NCI-H2081 treated with DMSO at 0.1 percent for 48 hours (cell line): ENCODE measurements at regions not wholly inside any gene's neighbourhood (a gene's known extent, or its start where the extent isn't known, plus 50 kb on each side); places are given as distances from the start of the nearest gene placed in this dataset.
"Not testable (repeated sequence)": the region's sequence is repeated elsewhere in the genome, so short reads cannot be mapped to it uniquely, and the experiment has no call there.

Source experiments
- DNase-seq: peaks from one replicate; lab custom pipeline; 2025; lab: John Stamatoyannopoulos, UW

- DNase-seq: no peak
Observed at GRCh38 chr3:118075873-118076272, 958.8 kb downstream of the IGSF11 start.

GRCh38 chr3:118077332-118077731 is 957.3 kb downstream of the IGSF11 start:
- DNase-seq: no peak

GRCh38 chr3:118080889-118081288 is 953.8 kb downstream of the IGSF11 start:
- DNase-seq: no peak

DNA sequence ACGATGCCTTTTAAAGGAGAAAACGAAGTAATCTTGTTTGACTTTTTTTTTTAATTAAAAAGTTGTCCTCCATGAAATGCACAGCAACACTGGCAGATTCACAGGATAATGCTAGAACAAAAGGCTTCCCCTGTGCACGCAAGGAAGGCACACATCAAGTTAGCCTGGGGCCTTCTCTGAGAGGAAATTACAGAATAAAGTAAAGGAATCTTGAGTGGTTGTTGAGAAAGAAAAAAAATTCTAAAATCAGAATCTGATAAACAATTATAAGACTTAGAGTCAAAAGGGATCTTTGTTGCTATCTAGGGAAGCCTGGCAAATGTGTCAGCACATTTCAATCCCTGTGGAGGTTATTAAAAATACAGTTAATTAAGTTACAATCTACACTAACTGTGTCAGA is 946.0 kb downstream of the IGSF11 start:
- no peak for DNase-seq

DNA sequence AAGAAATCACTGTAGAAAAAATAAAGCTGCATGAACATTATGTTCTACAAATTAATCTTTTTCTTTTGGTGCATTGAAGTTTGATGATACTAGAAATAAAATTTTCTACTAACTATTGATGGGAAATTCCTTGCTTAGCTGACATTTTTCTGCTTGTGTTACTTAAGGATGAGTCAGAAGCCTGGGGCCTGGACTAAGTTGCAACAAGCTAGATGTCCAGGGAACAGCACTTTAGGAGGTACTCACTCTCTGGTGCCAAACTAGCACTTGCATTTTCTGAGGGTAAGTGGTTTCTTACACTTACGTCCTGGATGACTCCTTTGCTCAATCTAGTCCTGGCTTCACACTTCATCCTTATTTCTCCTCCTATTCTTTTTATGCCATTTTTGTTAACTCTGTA is 945.1 kb downstream of the IGSF11 start:
- DNase-seq: no peak

- DNase-seq: no peak
Observed at GRCh38 chr3:118097226-118097625, 937.4 kb downstream of the IGSF11 start.

DNA sequence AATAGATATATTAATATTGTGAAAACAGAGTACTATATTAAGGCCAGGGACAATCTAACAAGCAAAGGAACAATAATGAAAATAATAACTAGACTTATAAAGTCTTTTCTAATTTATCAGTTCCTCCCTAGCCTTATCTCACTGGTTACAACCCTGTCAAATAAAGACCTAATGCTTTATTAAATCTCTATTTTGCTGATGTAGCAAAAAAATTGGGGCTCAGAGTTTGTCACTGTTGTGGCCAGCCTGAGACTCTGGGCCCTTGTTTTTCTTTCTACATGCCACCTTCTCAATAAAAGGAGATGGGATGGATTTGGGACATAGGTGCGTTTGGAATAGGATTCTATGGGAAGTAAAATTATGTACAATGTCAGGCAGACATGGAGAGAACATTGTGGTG is 937.0 kb downstream of the IGSF11 start:
- DNase-seq: no peak

GRCh38 chr3:118098827-118099226 is 935.8 kb downstream of the IGSF11 start:
- no peak for DNase-seq

- no peak for DNase-seq
Observed at GRCh38 chr3:118101891-118102290, 932.8 kb downstream of the IGSF11 start.

GRCh38 chr3:118102737-118103136 is 931.9 kb downstream of the IGSF11 start:
- DNase-seq: no peak

- DNase-seq: no peak
Observed at GRCh38 chr3:118108201-118108600, 926.4 kb downstream of the IGSF11 start.

- DNase-seq: no peak
Observed at GRCh38 chr3:118108769-118109168, 925.9 kb downstream of the IGSF11 start.

DNA sequence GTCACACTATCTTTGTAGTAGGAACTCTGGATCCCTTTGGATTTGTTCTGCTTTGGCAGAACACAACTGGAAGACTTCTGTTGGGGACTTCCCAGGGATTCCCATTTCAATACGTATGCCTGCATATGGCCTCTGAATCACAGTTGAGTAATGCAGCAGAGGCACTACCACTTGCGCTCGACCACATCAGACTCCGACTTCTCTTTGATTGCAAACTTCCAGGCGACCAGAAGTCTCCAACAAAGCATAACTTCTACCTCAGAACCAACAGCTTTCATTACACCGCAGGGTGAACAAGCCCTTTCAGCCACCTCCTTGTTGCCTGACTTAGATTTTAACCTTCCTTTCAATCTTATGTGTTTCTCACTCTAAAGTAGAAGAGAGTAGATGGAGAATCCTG is 924.4 kb downstream of the IGSF11 start:
- no peak for DNase-seq

DNA sequence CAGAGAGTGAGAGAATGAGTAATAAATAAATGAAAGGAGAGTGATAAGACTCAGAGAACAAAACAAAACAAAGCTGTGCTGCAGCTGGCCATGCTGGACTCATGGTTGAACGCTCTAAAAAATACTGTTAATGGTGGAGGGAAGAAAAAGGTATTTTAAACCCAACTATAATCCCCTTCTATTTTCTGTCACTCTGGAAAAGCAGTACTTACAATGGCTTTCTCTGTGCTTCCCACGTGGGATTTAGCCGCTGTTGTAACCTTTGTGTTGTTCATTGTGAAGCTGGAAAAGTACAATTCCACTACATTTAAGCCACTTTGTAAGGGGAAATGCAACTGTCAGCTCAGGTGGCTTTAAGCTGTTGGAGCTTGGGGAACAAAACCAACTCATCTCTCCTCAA is 917.7 kb downstream of the IGSF11 start:
- no peak for DNase-seq

- DNase-seq: no peak
Observed at GRCh38 chr3:118126751-118127150, 907.9 kb downstream of the IGSF11 start.

DNA sequence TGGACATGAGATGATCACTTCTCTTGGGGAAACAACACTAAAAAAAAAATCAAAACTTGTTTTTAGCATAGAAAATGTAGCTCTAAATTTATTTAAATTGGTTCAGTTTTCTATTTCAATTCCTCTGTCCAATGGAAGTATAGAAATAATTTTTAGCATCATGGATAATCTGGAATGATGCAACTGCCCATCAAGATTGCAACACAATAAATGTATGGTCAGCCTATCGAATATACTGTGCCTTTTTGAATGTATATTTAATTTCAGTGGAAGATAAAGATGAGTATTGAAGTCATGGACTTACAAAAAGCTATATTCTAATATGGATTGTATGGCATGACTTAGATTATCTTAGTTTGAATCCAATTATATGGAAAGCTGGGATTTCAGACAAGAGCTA is 906.7 kb downstream of the IGSF11 start:
- no peak for DNase-seq

DNA sequence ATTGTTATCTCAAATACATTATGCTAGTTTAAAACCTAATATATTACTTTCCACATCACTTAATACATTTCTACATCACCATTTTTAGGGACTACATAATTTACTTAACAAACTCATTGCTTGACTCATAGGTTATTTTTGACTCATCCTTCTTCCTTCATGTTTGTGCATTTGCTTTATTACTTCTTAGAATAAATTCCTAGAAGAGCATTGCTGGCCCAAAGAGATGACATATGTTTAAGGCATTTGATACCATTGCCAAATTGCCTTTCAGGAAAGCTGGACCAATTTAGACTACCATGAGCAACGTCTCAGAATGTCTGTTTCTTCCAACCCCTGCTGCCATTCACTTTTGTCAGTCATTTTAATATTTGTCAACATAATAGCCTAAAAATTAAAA is 905.8 kb downstream of the IGSF11 start:
- DNase-seq: no peak

DNA sequence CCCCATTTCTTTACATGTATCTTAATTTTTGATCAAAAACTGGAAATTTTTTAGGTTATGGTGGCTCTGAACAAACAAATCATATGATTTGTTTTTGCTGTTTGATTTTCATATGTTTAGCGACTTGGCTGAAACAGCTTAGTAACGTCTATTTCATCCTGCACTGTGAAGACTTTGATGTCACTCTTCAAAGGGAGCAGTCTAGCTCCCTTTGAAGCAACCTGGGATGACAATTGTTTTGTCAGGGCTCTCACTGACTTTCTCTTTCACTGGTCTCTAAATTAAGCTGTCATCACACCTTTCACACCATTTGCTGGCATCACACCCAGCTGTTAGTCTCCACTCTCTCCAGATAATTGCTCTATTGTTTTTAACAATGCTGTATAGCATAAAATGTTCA is 896.9 kb downstream of the IGSF11 start:
- DNase-seq: no peak

DNA sequence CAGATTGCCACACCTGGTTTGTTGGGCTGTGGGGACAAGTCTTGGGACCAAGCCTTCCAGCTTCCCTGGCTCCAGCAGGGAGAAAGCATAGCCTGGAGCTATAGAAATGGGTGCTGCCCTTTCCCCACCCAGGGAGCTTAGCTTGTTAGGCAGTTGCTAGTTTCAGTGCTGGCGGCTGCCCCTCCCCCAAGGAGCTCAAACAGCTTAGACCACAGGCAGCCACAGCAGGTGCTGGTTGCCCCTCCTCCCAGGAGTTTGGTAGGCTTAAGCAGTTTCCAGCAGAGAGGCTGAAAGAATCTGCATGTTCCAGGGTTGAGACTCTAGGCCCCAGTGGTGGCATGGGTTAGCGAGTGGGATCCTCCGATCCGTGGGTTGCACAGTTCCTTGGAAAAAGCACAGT is 889.7 kb downstream of the IGSF11 start:
- DNase-seq: no peak

DNA sequence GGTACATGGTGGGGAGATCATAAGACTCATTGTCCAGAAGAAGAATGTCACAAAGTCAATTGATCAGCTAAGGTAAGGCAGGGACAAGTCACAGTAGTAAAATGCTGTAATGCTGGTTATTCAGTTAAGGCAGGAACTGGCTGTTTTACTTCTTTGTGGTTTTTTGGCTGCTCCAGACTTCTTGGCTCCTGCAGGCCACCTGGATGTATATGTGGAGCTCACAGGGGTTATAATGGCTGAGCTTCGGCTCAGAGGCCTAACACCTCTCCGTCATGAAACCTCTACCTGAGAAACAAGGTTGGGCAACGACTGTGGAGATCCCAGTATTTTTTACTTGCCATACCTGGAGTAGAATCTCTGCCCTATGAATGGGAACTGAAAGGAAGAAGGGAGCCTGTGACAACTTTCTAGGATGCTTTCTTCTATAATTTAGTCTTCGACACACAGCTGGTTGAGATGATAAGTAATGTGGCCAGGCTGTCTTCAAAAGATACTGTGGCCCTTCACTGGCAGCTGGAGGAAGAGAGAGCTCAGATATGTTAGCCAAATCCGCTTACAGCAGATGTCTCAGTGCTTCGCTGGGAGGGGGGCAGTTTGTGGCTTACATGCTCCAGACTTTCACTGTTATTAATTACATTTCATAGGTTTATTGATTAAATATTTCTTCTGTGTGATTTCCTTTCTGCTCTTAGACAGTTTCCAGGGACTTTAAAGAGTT is 887.8 kb downstream of the IGSF11 start:
- DNase-seq: no peak

GRCh38 chr3:118151164-118151563 is 883.5 kb downstream of the IGSF11 start:
- no peak for DNase-seq

- not testable (repeated sequence) for DNase-seq
Observed at GRCh38 chr3:118162627-118163588, 871.7 kb downstream of the IGSF11 start.

DNA sequence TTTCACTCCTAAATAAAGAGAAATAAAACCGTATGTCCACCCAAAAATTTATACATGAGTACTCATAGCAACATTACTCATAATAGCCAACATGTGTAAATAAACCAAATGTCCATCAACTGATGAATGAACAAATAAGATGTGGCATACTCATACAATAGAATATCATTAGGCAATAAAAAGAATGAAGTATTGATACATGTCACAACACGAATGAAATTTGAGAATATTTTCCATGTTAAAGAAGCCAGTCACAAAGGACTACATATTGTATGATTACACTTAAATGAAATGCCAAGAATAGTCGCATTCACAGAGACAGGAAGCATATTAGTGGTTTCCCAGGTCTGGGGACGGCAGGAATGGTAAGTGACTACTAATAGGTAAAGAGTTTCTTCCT is 869.2 kb downstream of the IGSF11 start:
- no peak for DNase-seq
